Esophagus muscularis mucosa (tissue), 4 donors: ENCODE measurements at regions not wholly inside any gene's neighbourhood (a gene's known extent, or its start where the extent isn't known, plus 50 kb on each side); places are given as distances from the start of the nearest gene placed in this dataset.
"Not testable (repeated sequence)": the region's sequence is repeated elsewhere in the genome, so short reads cannot be mapped to it uniquely, and the experiment has no call there.

Source experiments
- DNase-seq: peaks from one replicate; pipeline ENCODE4 v3.0.0-alpha.2; 2017; ENCODE audit errors: extremely low spot score
- H3K27ac ChIP-seq, 4 donors: fragments of 200-600 bp; sonication (generic); replicated peaks in 1 of 4; 1 replicate in 3 of 4; 2 replicates in 1 of 4; pipeline ENCODE4 v1.5.1; 2016 to 2019; ENCODE audit warnings: mild to moderate bottlenecking in 1 of 4
- H3K27me3 ChIP-seq, 4 donors: fragments of 200-600 bp; sonication (generic); one replicate each; pipeline versions ENCODE4 v1.5.1 to v1.6.0; 2016 to 2019
- H3K36me3 ChIP-seq, 4 donors: fragments of 200-600 bp; sonication (generic); one replicate each; pipeline ENCODE4 v1.5.1; 2016 to 2019
- H3K4me1 ChIP-seq, 4 donors: fragments of 200-600 bp; sonication (generic); one replicate each; pipeline ENCODE4 v1.5.1; 2016 to 2019
- H3K4me3 ChIP-seq, 4 donors: fragments of 200-600 bp; sonication (generic); 1 replicate in 2 of 4; 2 replicates in 2 of 4; pipeline ENCODE4 v1.5.1; 2016 to 2019; ENCODE audit warnings: mild to moderate bottlenecking in 4 of 4, moderate library complexity in 1 of 4
- H3K9me3 ChIP-seq, 4 donors: fragments of 200-600 bp; sonication (generic); 1 replicate in 3 of 4; 2 replicates in 1 of 4; pipeline ENCODE4 v1.5.1; 2016 to 2019
- EP300 ChIP-seq: sonication (generic); formaldehyde crosslinking; IDR thresholded peaks from one replicate; pipeline ENCODE4 v1.6.1; 2017; ENCODE audit warnings: antibody characterized with exemption
- POLR2A ChIP-seq: fragments of 450-650 bp; IDR thresholded peaks from one replicate; pipeline ENCODE4 v1.6.1; 2017; ENCODE audit warnings: antibody characterized with exemption, moderate library complexity, mild to moderate bottlenecking, low read depth
- POLR2AphosphoS5 ChIP-seq, 2 donors: sonication (generic); formaldehyde crosslinking; IDR thresholded peaks; one replicate each; pipeline ENCODE4 v1.6.1; 2017; ENCODE audit warnings: antibody characterized with exemption in 2 of 2
- WGBS: methylation state at CpG from one replicate; pipeline ENCODE4 v1.1.5; 2018; 5-methylcytosine and 5-hydroxymethylcytosine counted together
- intact Hi-C: fragments of 100-400 bp; cut with DNase I; formaldehyde crosslinking; loops from one replicate; pipeline ENCODE4 v1.15.1; 2023
- TF ChIP-seq, protein P1 (sequence below), 3 experiments: fragments of 200-600 bp in 2 of 3; fragments of 450-650 bp in 1 of 3; sonication (generic) in 2 of 3; IDR thresholded peaks; one replicate each; pipeline ENCODE4 v1.5.1; 2017 to 2019; ENCODE audit warnings: antibody characterized with exemption in 3 of 3, mild to moderate bottlenecking in 2 of 3, moderate library complexity in 1 of 3

GRCh38 chr10:30686708-30687107, 57.2 kb upstream of the LYZL2 start:
- WGBS: 81% methylated on average over 3 of the region's 3 CpGs
- no peak for TF ChIP-seq POLR2A
- TF ChIP-seq, protein P1, sequence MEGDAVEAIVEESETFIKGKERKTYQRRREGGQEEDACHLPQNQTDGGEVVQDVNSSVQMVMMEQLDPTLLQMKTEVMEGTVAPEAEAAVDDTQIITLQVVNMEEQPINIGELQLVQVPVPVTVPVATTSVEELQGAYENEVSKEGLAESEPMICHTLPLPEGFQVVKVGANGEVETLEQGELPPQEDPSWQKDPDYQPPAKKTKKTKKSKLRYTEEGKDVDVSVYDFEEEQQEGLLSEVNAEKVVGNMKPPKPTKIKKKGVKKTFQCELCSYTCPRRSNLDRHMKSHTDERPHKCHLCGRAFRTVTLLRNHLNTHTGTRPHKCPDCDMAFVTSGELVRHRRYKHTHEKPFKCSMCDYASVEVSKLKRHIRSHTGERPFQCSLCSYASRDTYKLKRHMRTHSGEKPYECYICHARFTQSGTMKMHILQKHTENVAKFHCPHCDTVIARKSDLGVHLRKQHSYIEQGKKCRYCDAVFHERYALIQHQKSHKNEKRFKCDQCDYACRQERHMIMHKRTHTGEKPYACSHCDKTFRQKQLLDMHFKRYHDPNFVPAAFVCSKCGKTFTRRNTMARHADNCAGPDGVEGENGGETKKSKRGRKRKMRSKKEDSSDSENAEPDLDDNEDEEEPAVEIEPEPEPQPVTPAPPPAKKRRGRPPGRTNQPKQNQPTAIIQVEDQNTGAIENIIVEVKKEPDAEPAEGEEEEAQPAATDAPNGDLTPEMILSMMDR (IDR thresholded peaks at IDR 0.05): no peak
- no peak for TF ChIP-seq POLR2AphosphoS5 (IDR thresholded peaks at IDR 0.05)
- no peak for TF ChIP-seq EP300
- H3K9me3 ChIP-seq: no peaks in the 10 kb centered on the region
- no peak for DNase-seq
- peaks cover 0 to 6% (median 0%) of the 10 kb centered on the region in 4 donors for H3K4me1 ChIP-seq
- no peak overlapping the region for H3K27ac ChIP-seq
- H3K4me3 ChIP-seq: no peak overlapping the region
- intact Hi-C loops: no loop called here
- no peaks in the 10 kb centered on the region for H3K36me3 ChIP-seq
- peaks cover 0 to 20% (median 0%) of the 10 kb centered on the region in 4 donors for H3K27me3 ChIP-seq

- Histone ChIP-seq H3K4me1 (peaks cover 0 to 6% (median 0%) of the 10 kb centered on the region in 4 donors), H3K4me3 (no peak overlapping the region), H3K36me3 (no peaks in the 10 kb centered on the region), H3K27me3 (peaks cover 0 to 20% (median 0%) of the 10 kb centered on the region in 4 donors), H3K27ac (no peak overlapping the region), H3K9me3 (peaks cover 0 to 7% (median 4%) of the 10 kb centered on the region in 4 donors)
- DNase-seq: no peak
- intact Hi-C loops: no loop called here
- 73% methylated on average over 10 of the region's 10 CpGs for WGBS
- TF ChIP-seq EP300 (no peak), POLR2AphosphoS5 (IDR thresholded peaks at IDR 0.05) (no peak), POLR2A (no peak)
- TF ChIP-seq, protein P1 (IDR thresholded peaks at IDR 0.05): no peak
Measured at GRCh38 chr10:30683496-30683895, 53.9 kb upstream of the LYZL2 start.

DNA sequence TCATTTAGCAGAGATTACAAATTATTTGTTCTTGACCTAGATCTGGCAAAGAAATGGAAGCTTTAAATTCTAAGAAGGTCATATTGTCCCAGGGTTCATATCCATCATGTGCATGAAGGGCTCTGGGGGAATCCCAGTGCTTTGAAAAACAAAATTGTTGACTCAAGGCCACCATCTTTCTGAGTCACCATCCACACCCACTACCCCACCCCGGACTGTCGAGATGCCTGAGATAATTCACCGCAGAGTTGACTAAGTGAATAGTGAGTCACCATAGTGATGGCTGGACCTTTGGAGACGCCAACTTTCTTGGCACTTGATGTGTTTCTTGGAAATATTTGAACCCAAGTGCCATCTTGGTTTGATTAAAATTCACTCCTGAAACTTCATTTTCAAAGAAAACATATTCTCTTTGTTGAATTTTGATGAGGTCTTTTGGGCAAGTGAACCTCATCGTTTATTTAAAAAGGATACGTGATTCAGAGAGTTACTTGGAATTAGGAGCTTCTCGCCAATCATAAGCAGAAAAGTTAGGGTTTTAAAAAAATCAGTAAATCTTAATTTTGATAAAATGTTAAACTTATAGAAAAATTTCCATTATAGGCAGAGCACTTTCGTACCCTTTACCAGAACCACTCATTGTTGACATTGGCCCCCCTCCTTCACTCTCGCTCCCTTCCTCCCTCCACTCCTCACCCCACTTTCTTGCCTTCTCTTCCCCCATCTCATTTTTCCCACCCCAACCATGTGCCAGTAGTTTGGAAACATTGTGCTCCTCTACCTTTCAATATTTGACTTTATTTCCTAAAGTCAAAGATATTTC, 53.0 kb upstream of the LYZL2 start:
- intact Hi-C loops, H3K9me3 ChIP-seq, DNase-seq, H3K36me3 ChIP-seq, H3K4me1 ChIP-seq, H3K27ac ChIP-seq, H3K4me3 ChIP-seq: not testable (repeated sequence)
- peaks cover 0 to 19% (median 0%) of the 10 kb centered on the region in 4 donors for H3K27me3 ChIP-seq
- WGBS: 70% methylated on average over 9 of the region's 9 CpGs

- intact Hi-C loops: no loop called here
- Histone ChIP-seq H3K27me3 (peaks cover 0 to 14% (median 0%) of the 10 kb centered on the region in 4 donors), H3K9me3 (peaks cover 0 to 7% (median 4%) of the 10 kb centered on the region in 4 donors), H3K27ac (no peak overlapping the region), H3K4me1 (no peaks in the 10 kb centered on the region), H3K36me3 (no peaks in the 10 kb centered on the region), H3K4me3 (no peak overlapping the region)
- TF ChIP-seq EP300: no peak
- TF ChIP-seq POLR2AphosphoS5 (IDR thresholded peaks at IDR 0.05): no peak
- TF ChIP-seq, protein P1 (IDR thresholded peaks at IDR 0.05): no peak
- no peak for TF ChIP-seq POLR2A
- DNase-seq: no peak
- 68% methylated on average over 1 of the region's 1 CpG for WGBS
Measured at GRCh38 chr10:30680908-30681307, 51.4 kb upstream of the LYZL2 start.
